Neural cell (in vitro differentiated cells): ENCODE measurements at regions not wholly inside any gene's neighbourhood (a gene's known extent, or its start where the extent isn't known, plus 50 kb on each side); places are given as distances from the start of the nearest gene placed in this dataset.

ENCODE experiments used
- H2AFZ ChIP-seq: fragments of 200-600, 300-800 bp; sonication (generic), shearing (Covaris generic); 2 replicates; pipeline ENCODE4 v1.6.0; 2014; ENCODE audit warnings: low read depth, mild to moderate bottlenecking, antibody characterized with exemption, low read length, moderate library complexity
- H3F3A ChIP-seq: fragments of 200-600 bp; shearing (Covaris generic); 2 replicates; pipeline ENCODE4 v1.6.1; 2016; ENCODE audit warnings: mild to moderate bottlenecking, moderate library complexity, mixed read lengths, antibody characterized with exemption, low read length; ENCODE audit not compliant: insufficient read depth, poor library complexity, severe bottlenecking
- H3K27ac ChIP-seq: fragments of 200-600, 300-800 bp; sonication (generic), shearing (Covaris generic); 2 replicates; pipeline ENCODE4 v1.5.1; 2014; ENCODE audit warnings: mild to moderate bottlenecking, low read length, moderate library complexity
- H3K27me3 ChIP-seq: fragments of 300-800, 200-600 bp; sonication (generic), shearing (Covaris generic); 2 replicates; pipeline ENCODE4 v1.6.0; 2014; ENCODE audit warnings: mild to moderate bottlenecking, low read depth, low read length, moderate library complexity; ENCODE audit not compliant: insufficient read depth
- H3K36me3 ChIP-seq: fragments of 300-800, 200-600 bp; sonication (generic), shearing (Covaris generic); 2 replicates; pipeline ENCODE4 v1.5.1; 2014; ENCODE audit warnings: mild to moderate bottlenecking, antibody characterized with exemption, low read length, moderate library complexity; ENCODE audit not compliant: insufficient read depth
- H3K4me2 ChIP-seq: fragments of 300-800, 200-600 bp; sonication (generic), shearing (Covaris generic); 2 replicates; pipeline ENCODE4 v1.6.0; 2014; ENCODE audit warnings: mild to moderate bottlenecking, low read length
- H3K4me3 ChIP-seq: fragments of 300-800, 200-600 bp; sonication (generic), shearing (Covaris generic); 2 replicates; pipeline ENCODE4 v1.5.1; 2014; ENCODE audit warnings: mild to moderate bottlenecking, low read length, moderate library complexity
- H3K79me2 ChIP-seq: fragments of 200-600 bp; shearing (Covaris generic); replicated peaks from 2 replicates; pipeline ENCODE4 v1.6.0; 2014; ENCODE audit warnings: mild to moderate bottlenecking, low read length, moderate library complexity; ENCODE audit not compliant: insufficient read depth
- H3K9ac ChIP-seq: fragments of 300-800, 200-600 bp; sonication (generic), shearing (Covaris generic); 2 replicates; pipeline ENCODE4 v1.6.1; 2016; ENCODE audit warnings: mild to moderate bottlenecking, low read length, mixed read lengths
- H3K9me2 ChIP-seq: fragments of 200-600 bp; shearing (Covaris generic); 2 replicates; pipeline ENCODE4 v1.6.1; 2016; ENCODE audit warnings: mild to moderate bottlenecking, low read length, mixed read lengths; ENCODE audit not compliant: insufficient read depth
- H3K9me3 ChIP-seq: fragments of 200-600, 300-800 bp; sonication (generic), shearing (Covaris generic); 2 replicates; pipeline ENCODE4 v1.6.1; 2016; ENCODE audit warnings: mild to moderate bottlenecking, mixed run types, low read length, moderate library complexity, mixed read lengths
- H4K20me1 ChIP-seq: fragments of 200-600 bp; shearing (Covaris generic); 2 replicates; pipeline ENCODE4 v1.6.1; 2016; ENCODE audit warnings: mild to moderate bottlenecking, mixed run types; ENCODE audit not compliant: insufficient read depth
- EP300 ChIP-seq: fragments of 450-650 bp; conservative IDR thresholded peaks from 2 replicates; pipeline ENCODE4 v1.6.1; 2014; ENCODE audit warnings: antibody characterized with exemption, mild to moderate bottlenecking, moderate library complexity; ENCODE audit not compliant: poor library complexity, severe bottlenecking
- EZH2 ChIP-seq: fragments of 200-600, 300-800 bp; shearing (Covaris generic), sonication (generic); IDR thresholded peaks from 2 replicates; pipeline ENCODE4 v1.6.1; 2014; ENCODE audit warnings: antibody characterized with exemption, low read length, borderline replicate concordance, mild to moderate bottlenecking; ENCODE audit not compliant: insufficient read depth, poor library complexity, severe bottlenecking
- MXI1 ChIP-seq: fragments of 450-650 bp; conservative IDR thresholded peaks from 2 replicates; pipeline ENCODE4 v1.6.1; 2014; ENCODE audit warnings: antibody characterized with exemption, mild to moderate bottlenecking; ENCODE audit not compliant: poor library complexity, severe bottlenecking
- POLR2AphosphoS5 ChIP-seq: IDR thresholded peaks from 2 replicates; pipeline ENCODE4 v1.6.1; 2012
- RAD21 ChIP-seq: fragments of 450-650 bp; conservative IDR thresholded peaks from 2 replicates; pipeline ENCODE4 v1.6.1; 2014; ENCODE audit warnings: antibody characterized with exemption, mild to moderate bottlenecking, moderate library complexity
- REST ChIP-seq: IDR thresholded peaks from 2 replicates; pipeline ENCODE4 v1.6.1; 2012; ENCODE audit warnings: borderline replicate concordance
- SMC3 ChIP-seq: fragments of 450-650 bp; conservative IDR thresholded peaks from 2 replicates; pipeline ENCODE4 v1.6.1; 2014; ENCODE audit warnings: antibody characterized with exemption, mild to moderate bottlenecking, moderate library complexity; ENCODE audit not compliant: poor library complexity
- TAF1 ChIP-seq: IDR thresholded peaks from 2 replicates; pipeline ENCODE4 v1.6.1; 2012; ENCODE audit warnings: low read depth
- TF ChIP-seq, protein P1 (sequence below): fragments of 450-650 bp; IDR thresholded peaks from 2 replicates; pipeline ENCODE4 v1.5.1; 2014; ENCODE audit warnings: antibody characterized with exemption, mild to moderate bottlenecking, moderate library complexity; ENCODE audit not compliant: poor library complexity, severe bottlenecking

DNA sequence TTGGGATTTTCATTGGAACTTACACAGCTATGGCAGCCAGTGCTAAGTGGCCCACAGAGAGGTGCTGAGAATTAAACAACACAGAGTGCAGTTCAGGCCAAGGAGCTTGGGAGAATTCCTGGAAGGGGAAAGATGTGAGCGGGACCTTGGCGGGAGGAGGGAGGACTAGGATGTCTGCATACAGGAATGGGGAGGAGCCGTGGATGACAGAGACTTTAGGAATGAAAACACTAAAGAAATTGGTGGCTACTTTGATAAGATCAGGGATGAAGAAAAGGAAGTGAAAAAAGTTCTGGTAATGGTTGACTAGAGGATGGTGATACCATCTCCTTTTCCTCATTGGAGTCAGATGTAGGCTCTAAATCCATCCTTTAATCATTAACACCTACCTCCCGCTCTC lies 234.2 kb upstream of the FZD8 start:
- no peak overlapping the region for H3K4me2 ChIP-seq
- H3K36me3 ChIP-seq = no peaks in the 10 kb centered on the region
- H3K9ac ChIP-seq = no peak overlapping the region
- no peak for TF ChIP-seq TAF1
- no peak for TF ChIP-seq SMC3
- TF ChIP-seq EZH2 = no peak
- TF ChIP-seq REST = no peak
- TF ChIP-seq, protein P1, sequence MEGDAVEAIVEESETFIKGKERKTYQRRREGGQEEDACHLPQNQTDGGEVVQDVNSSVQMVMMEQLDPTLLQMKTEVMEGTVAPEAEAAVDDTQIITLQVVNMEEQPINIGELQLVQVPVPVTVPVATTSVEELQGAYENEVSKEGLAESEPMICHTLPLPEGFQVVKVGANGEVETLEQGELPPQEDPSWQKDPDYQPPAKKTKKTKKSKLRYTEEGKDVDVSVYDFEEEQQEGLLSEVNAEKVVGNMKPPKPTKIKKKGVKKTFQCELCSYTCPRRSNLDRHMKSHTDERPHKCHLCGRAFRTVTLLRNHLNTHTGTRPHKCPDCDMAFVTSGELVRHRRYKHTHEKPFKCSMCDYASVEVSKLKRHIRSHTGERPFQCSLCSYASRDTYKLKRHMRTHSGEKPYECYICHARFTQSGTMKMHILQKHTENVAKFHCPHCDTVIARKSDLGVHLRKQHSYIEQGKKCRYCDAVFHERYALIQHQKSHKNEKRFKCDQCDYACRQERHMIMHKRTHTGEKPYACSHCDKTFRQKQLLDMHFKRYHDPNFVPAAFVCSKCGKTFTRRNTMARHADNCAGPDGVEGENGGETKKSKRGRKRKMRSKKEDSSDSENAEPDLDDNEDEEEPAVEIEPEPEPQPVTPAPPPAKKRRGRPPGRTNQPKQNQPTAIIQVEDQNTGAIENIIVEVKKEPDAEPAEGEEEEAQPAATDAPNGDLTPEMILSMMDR = no peak
- no peak for TF ChIP-seq RAD21
- no peak for TF ChIP-seq MXI1
- no peak for TF ChIP-seq EP300
- no peak for TF ChIP-seq POLR2AphosphoS5
- no peaks in the 10 kb centered on the region for H3K9me3 ChIP-seq
- H3K4me3 ChIP-seq = no peak overlapping the region
- H3K79me2 ChIP-seq = no peaks in the 10 kb centered on the region
- no peak overlapping the region for H2AFZ ChIP-seq
- H3K9me2 ChIP-seq = no peaks in the 10 kb centered on the region
- no peaks in the 10 kb centered on the region for H4K20me1 ChIP-seq
- no peak overlapping the region for H3K27ac ChIP-seq
- H3F3A ChIP-seq = no peaks in the 10 kb centered on the region
- no peaks in the 10 kb centered on the region for H3K27me3 ChIP-seq

GRCh38 chr10:35875016-35875676 lies 233.1 kb upstream of the FZD8 start:
- Histone ChIP-seq H3K9me3 (no peaks in the 10 kb centered on the region), H3K79me2 (no peaks in the 10 kb centered on the region), H3K9me2 (no peaks in the 10 kb centered on the region), H3K9ac (no peak overlapping the region), H3K36me3 (no peaks in the 10 kb centered on the region), H3K4me3 (no peak overlapping the region), H3K4me2 (no peak overlapping the region), H3K27ac (no peak overlapping the region), H4K20me1 (no peaks in the 10 kb centered on the region), H3F3A (no peaks in the 10 kb centered on the region), H3K27me3 (no peaks in the 10 kb centered on the region), H2AFZ (no peak overlapping the region)
- TF ChIP-seq POLR2AphosphoS5 = no peak
- TF ChIP-seq TAF1 = no peak
- no peak for TF ChIP-seq MXI1
- TF ChIP-seq REST = no peak
- TF ChIP-seq, protein P1 = no peak
- TF ChIP-seq EP300 = no peak
- no peak for TF ChIP-seq SMC3
- TF ChIP-seq RAD21 = no peak
- TF ChIP-seq EZH2 = no peak
